SK-N-SH (cell line): ENCODE measurements at regions not wholly inside any gene's neighbourhood (a gene's known extent, or its start where the extent isn't known, plus 50 kb on each side); places are given as distances from the start of the nearest gene placed in this dataset.

ENCODE experiments used
- CTCF ChIP-seq: fragments of 200-600 bp; sonication (generic); IDR thresholded peaks from 2 replicates; pipeline ENCODE4 v1.6.1; 2017; ENCODE audit warnings: antibody characterized with exemption, mild to moderate bottlenecking, moderate library complexity
- FOSL2 ChIP-seq: IDR thresholded peaks from 2 replicates; pipeline ENCODE4 v1.4.0; 2012; ENCODE audit warnings: low read depth, mild to moderate bottlenecking, moderate library complexity, borderline replicate concordance
- GABPA ChIP-seq: IDR thresholded peaks from 2 replicates; pipeline ENCODE4 v1.4.0; 2012; ENCODE audit warnings: low read depth, mild to moderate bottlenecking
- JUND ChIP-seq: IDR thresholded peaks from 2 replicates; pipeline ENCODE4 v1.4.0; 2012
- POLR2AphosphoS5 ChIP-seq: IDR thresholded peaks from 2 replicates; pipeline ENCODE4 v1.6.1; 2012; ENCODE audit warnings: low read depth, low read length
- RAD21 ChIP-seq: IDR thresholded peaks from 2 replicates; pipeline ENCODE4 v1.6.1; 2012; ENCODE audit warnings: mild to moderate bottlenecking, low read length
- REST ChIP-seq: IDR thresholded peaks from 2 replicates; pipeline ENCODE4 v1.6.1; 2012; ENCODE audit warnings: mild to moderate bottlenecking, low read depth, low read length, moderate library complexity
- TCF12 ChIP-seq: IDR thresholded peaks from 2 replicates; pipeline ENCODE4 v1.4.0; 2012
- YY1 ChIP-seq: IDR thresholded peaks from 2 replicates; pipeline ENCODE4 v1.4.0; 2012; ENCODE audit warnings: low read depth, mild to moderate bottlenecking

- no peak for TF ChIP-seq TCF12
- TF ChIP-seq CTCF = no peak
- TF ChIP-seq POLR2AphosphoS5 = no peak
- TF ChIP-seq FOSL2 = no peak
- TF ChIP-seq REST = no peak
- no peak for TF ChIP-seq RAD21
- TF ChIP-seq GABPA = no peak
- no peak for TF ChIP-seq JUND
- TF ChIP-seq YY1 = no peak
Observed at GRCh38 chr19:28601723-28602440, 611.1 kb downstream of the UQCRFS1 start.
